Neuronal stem cell (in vitro differentiated cells): ENCODE measurements at regions not wholly inside any gene's neighbourhood (a gene's known extent, or its start where the extent isn't known, plus 50 kb on each side); places are given as distances from the start of the nearest gene placed in this dataset.
A peak's percentile ranks its signal among the peaks of the same experiment; 100 is the strongest.

Experiments
- DNase-seq: peaks from one replicate; pipeline ENCODE4 v3.0.0-alpha.2; 2013; ENCODE audit warnings: low spot score
- H2AFZ ChIP-seq: one replicate; pipeline ENCODE4 v1.6.1; 2013; ENCODE audit warnings: mild to moderate bottlenecking, low read length, inconsistent platforms
- H2AK5ac ChIP-seq: 2 replicates; pipeline ENCODE4 v1.6.1; 2013; ENCODE audit warnings: low read depth, mild to moderate bottlenecking, inconsistent platforms, low read length, moderate library complexity, mixed read lengths
- H2BK120ac ChIP-seq: 2 replicates; pipeline ENCODE4 v1.6.1; 2013; ENCODE audit warnings: low read depth, mild to moderate bottlenecking, inconsistent platforms, low read length, moderate library complexity, mixed read lengths
- H2BK12ac ChIP-seq: one replicate; pipeline ENCODE4 v1.6.1; 2013; ENCODE audit warnings: low read length, inconsistent platforms
- H2BK15ac ChIP-seq: 2 replicates; pipeline ENCODE4 v1.6.1; 2013; ENCODE audit warnings: mild to moderate bottlenecking, low read length, inconsistent platforms, mixed read lengths
- H2BK5ac ChIP-seq: one replicate; pipeline ENCODE4 v1.6.1; 2013; ENCODE audit warnings: inconsistent platforms, mild to moderate bottlenecking, low read length, moderate library complexity
- H3K14ac ChIP-seq: one replicate; pipeline ENCODE4 v1.6.1; 2013; ENCODE audit warnings: low read length, inconsistent platforms
- H3K18ac ChIP-seq: 2 replicates; pipeline ENCODE4 v1.6.1; 2013; ENCODE audit warnings: low read length, inconsistent platforms
- H3K23ac ChIP-seq: 2 replicates; pipeline ENCODE4 v1.6.1; 2013; ENCODE audit warnings: low read depth, mild to moderate bottlenecking, mixed read lengths, low read length, inconsistent platforms; ENCODE audit not compliant: poor library complexity
- H3K27ac ChIP-seq: replicated peaks from 3 replicates; pipeline ENCODE4 v1.5.1; 2013; ENCODE audit warnings: low read length, inconsistent platforms
- H3K27me3 ChIP-seq, 3 experiments: 2 replicates each; pipeline ENCODE4 v1.6.1; 2013; ENCODE audit warnings: low read length in 3 of 3, mild to moderate bottlenecking in 2 of 3, inconsistent platforms in 1 of 3, low read depth in 1 of 3, mixed read lengths in 1 of 3, moderate library complexity in 1 of 3; ENCODE audit not compliant: control insufficient read depth in 3 of 3, insufficient read depth in 3 of 3
- H3K36me3 ChIP-seq, 2 donors: replicated peaks in 1 of 2; 2 replicates each; pipeline ENCODE4 v1.6.1; 2013; ENCODE audit warnings: low read length in 2 of 2; ENCODE audit not compliant: control insufficient read depth in 2 of 2, insufficient read depth in 2 of 2
- H3K4ac ChIP-seq: 2 replicates; pipeline ENCODE4 v1.6.1; 2013; ENCODE audit warnings: inconsistent platforms, mild to moderate bottlenecking, low read length, moderate library complexity
- H3K4me1 ChIP-seq, 2 donors: 1 replicate in 1 of 2; 2 replicates in 1 of 2; pipeline ENCODE4 v1.6.1; 2013; ENCODE audit warnings: low read length in 2 of 2, low read depth in 1 of 2; ENCODE audit not compliant: control insufficient read depth in 2 of 2, insufficient read depth in 1 of 2
- H3K4me2 ChIP-seq: one replicate; pipeline ENCODE4 v1.6.1; 2013; ENCODE audit warnings: mild to moderate bottlenecking, low read length, inconsistent platforms; ENCODE audit not compliant: insufficient read depth, poor library complexity, severe bottlenecking
- H3K4me3 ChIP-seq, 2 donors: 2 replicates each; pipeline ENCODE4 v1.5.1; 2013; ENCODE audit warnings: low read length in 2 of 2, mild to moderate bottlenecking in 2 of 2, inconsistent platforms in 1 of 2, moderate library complexity in 1 of 2
- H3K79me1 ChIP-seq: one replicate; pipeline ENCODE4 v1.6.1; 2013; ENCODE audit warnings: low read depth, mild to moderate bottlenecking, inconsistent platforms, low read length, moderate library complexity
- H3K9ac ChIP-seq: one replicate; pipeline ENCODE4 v1.6.1; 2013; ENCODE audit warnings: mild to moderate bottlenecking, low read depth, low read length, inconsistent platforms; ENCODE audit not compliant: poor library complexity
- H3K9me3 ChIP-seq, 2 donors: replicated peaks in 1 of 2; 2 replicates each; pipeline versions ENCODE3 to v1.6.1; 2013; ENCODE audit warnings: low read length in 2 of 2, mild to moderate bottlenecking in 2 of 2, inconsistent platforms in 1 of 2, low read depth in 1 of 2, mixed read lengths in 1 of 2, moderate library complexity in 1 of 2; ENCODE audit not compliant: control insufficient read depth in 2 of 2, insufficient read depth in 1 of 2
- H4K8ac ChIP-seq: one replicate; pipeline ENCODE4 v1.6.1; 2013; ENCODE audit warnings: low read depth, mild to moderate bottlenecking, inconsistent platforms, low read length, moderate library complexity
- H4K91ac ChIP-seq: one replicate; pipeline ENCODE4 v1.6.1; 2013; ENCODE audit warnings: low read length, low read depth, mild to moderate bottlenecking, inconsistent platforms; ENCODE audit not compliant: poor library complexity
- WGBS, 2 donors: extraction: QIAGEN DNeasy Blood & Tissue Kit; methylation state at CpG; one replicate each; pipeline ENCODE4 v1.1.7; 2013; ENCODE audit warnings: missing lambda C conversion rate in 2 of 2, mixed read lengths in 1 of 2; ENCODE audit not compliant: insufficient read length in 2 of 2, insufficient replicate concordance in 1 of 2; ENCODE audit errors: extremely low coverage in 2 of 2; 5-methylcytosine and 5-hydroxymethylcytosine counted together

DNA sequence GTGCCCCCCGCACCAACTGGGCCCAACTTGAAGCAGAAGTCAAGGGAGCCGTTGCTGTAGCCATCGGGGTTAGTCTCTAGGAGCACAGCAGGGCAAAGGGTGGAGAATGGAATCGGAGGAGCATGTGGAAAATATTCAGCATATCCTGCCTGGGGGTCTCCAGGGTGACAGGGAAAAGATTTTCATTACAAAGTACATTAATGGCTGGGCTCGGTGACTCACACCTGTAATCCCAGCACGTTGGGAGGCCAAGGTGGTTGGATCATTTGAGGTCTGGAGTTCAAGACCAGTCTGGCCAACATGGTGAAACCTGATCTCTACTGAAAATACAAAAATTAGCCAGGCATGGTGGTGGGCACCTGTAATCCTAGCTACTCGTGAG lies 53.8 kb upstream of the ABLIM1 start:
- no peak overlapping the region for H2AK5ac ChIP-seq
- no CpG with 5 or more reads among the region's 7 CpGs for WGBS, 2 donors

DNA sequence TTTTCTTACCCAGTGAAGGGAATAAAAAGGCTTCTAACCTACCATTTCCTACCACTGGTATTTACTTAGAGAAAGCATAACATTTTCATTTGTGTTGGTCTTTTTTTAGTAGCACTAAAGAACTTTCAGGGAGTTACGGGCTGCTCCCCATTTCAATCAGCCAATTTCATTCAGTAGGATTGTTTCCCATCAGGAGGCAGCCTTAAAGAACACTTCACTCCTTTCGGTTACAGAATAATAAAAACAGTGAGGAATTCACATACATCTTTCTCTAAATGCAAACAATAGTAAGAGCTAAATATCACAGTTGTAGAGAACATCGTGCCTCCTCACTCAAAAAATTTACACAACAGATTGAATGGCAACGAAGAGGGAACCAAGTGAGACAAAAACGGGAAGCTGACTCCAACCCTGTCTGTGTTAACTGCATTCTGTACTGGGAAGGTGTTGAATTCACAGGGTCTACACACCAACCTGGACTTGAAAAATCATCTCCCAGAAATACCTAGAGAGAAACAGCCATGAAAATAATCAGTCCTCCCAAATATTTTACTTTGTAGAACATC lies 55.5 kb upstream of the ABLIM1 start:
- Histone ChIP-seq H3K23ac (no peak overlapping the region), H3K9ac (no peak overlapping the region), H3K4me1 (peaks cover 0 to 4% of the 10 kb centered on the region in 2 donors), H3K79me1 (no peaks in the 10 kb centered on the region), H3K36me3 (no peaks in the 10 kb centered on the region), H3K18ac (no peak overlapping the region), H3K4me2 (no peak overlapping the region), H2BK5ac (no peak overlapping the region), H3K9me3 (no peaks in the 10 kb centered on the region), H3K4ac (no peak overlapping the region), H3K14ac (no peak overlapping the region), H3K27ac (no peak overlapping the region), H2BK15ac (no peak overlapping the region), H4K91ac (no peak overlapping the region), H2BK12ac (no peak overlapping the region), H3K27me3 (peaks cover 0 to 10% (median 0%) of the 10 kb centered on the region in 3 experiments), H2AK5ac (no peak overlapping the region), H2AFZ (no peak overlapping the region), H4K8ac (no peak overlapping the region), H2BK120ac (no peak overlapping the region), H3K4me3 (no peak overlapping the region)
- WGBS, 2 donors: no CpG with 5 or more reads among the region's 5 CpGs
- DNase-seq: no peak

More for the DNA sequence above, 53.8 kb upstream of the ABLIM1 start:
- Histone ChIP-seq H2BK15ac (no peak overlapping the region), H3K4me1 (peaks cover 0 to 4% of the 10 kb centered on the region in 2 donors), H4K8ac (no peak overlapping the region), H3K36me3 (no peaks in the 10 kb centered on the region), H3K4me3 (no peak overlapping the region), H2BK5ac (no peak overlapping the region), H2BK12ac (no peak overlapping the region), H2BK120ac (no peak overlapping the region), H3K9me3 (no peaks in the 10 kb centered on the region), H3K79me1 (no peaks in the 10 kb centered on the region), H3K4ac (no peak overlapping the region), H3K18ac (peak overlapping the region; percentile 39), H3K9ac (no peak overlapping the region), H3K27me3 (peaks cover 0 to 10% (median 0%) of the 10 kb centered on the region in 3 experiments), H2AFZ (no peak overlapping the region), H3K14ac (no peak overlapping the region), H3K27ac (no peak overlapping the region), H3K4me2 (no peak overlapping the region), H4K91ac (no peak overlapping the region), H3K23ac (no peak overlapping the region)
- no peak for DNase-seq

DNA sequence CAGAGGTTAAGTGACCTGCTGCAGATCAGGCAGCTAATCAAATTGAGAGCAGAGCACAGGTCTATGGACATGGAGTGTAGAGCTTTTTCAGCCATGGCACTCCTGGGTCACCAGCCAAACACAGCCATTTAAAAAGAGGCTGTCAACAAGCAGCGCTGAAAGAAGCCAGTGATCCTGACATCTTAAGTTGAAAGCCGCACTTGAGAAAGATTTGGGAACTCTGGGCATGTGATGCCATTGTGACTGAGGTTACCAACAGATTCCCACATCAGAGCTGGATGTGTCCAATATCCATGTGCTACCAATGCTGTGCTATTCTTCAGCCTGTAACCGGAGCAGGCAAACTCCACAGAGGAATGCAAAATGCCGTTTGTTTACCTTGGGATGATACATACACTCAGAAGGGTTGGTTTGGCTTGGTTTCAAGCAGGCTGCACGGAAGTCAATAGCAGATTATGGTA lies 56.2 kb upstream of the ABLIM1 start:
- peaks cover 0 to 10% (median 0%) of the 10 kb centered on the region in 3 experiments for H3K27me3 ChIP-seq
- no peaks in the 10 kb centered on the region for H3K9me3 ChIP-seq
- H3K4me1 ChIP-seq: peaks cover 0 to 4% of the 10 kb centered on the region in 2 donors
- no peak overlapping the region for H4K8ac ChIP-seq
- no peak overlapping the region for H3K4me3 ChIP-seq
- no peak overlapping the region for H3K4ac ChIP-seq
- H2BK15ac ChIP-seq: no peak overlapping the region
- H4K91ac ChIP-seq: no peak overlapping the region
- no peak overlapping the region for H3K4me2 ChIP-seq
- no peaks in the 10 kb centered on the region for H3K79me1 ChIP-seq
- no peak overlapping the region for H2BK5ac ChIP-seq
- no peak overlapping the region for H3K23ac ChIP-seq
- H3K18ac ChIP-seq: no peak overlapping the region
- DNase-seq: no peak
- no peak overlapping the region for H2AFZ ChIP-seq
- H3K27ac ChIP-seq: no peak overlapping the region
- H2BK12ac ChIP-seq: no peak overlapping the region
- no peak overlapping the region for H2BK120ac ChIP-seq
- H3K9ac ChIP-seq: no peak overlapping the region
- WGBS, 2 donors: no CpG with 5 or more reads among the region's 5 CpGs
- H2AK5ac ChIP-seq: no peak overlapping the region
- H3K14ac ChIP-seq: no peak overlapping the region
- H3K36me3 ChIP-seq: no peaks in the 10 kb centered on the region

DNA sequence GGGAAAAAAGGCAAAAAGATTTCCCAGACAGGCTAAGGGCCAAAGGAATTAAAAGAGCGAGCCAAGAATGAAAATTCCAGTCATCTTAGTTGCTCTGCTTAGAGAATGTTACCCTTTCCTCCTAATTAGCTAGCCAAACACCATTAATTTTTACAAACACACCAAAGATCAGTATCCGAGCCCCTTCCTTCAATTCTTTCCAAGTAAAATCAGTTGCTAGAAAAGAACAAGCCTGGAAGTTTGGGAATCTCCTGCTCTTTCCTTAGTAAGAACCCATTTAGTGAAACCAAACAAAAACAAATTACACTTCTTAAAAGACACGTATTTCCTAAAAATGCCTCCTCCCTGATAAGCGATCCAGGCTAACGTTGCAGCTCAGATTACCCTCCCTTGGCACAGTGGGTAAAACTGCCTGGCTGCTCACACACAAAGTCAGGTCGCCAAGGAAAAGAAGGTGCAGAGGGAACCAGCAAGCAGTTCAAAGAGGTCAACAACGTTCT lies 57.1 kb upstream of the ABLIM1 start:
- Histone ChIP-seq H3K27me3 (peaks cover 0 to 10% (median 0%) of the 10 kb centered on the region in 3 experiments), H3K9ac (no peak overlapping the region), H4K91ac (no peak overlapping the region), H2BK120ac (no peak overlapping the region), H3K27ac (no peak overlapping the region), H3K4me1 (peaks cover 0 to 4% of the 10 kb centered on the region in 2 donors), H3K4ac (no peak overlapping the region), H3K79me1 (no peaks in the 10 kb centered on the region), H3K23ac (no peak overlapping the region), H2AFZ (no peak overlapping the region), H3K4me3 (no peak overlapping the region), H3K14ac (no peak overlapping the region), H2BK5ac (no peak overlapping the region), H2BK12ac (no peak overlapping the region), H2AK5ac (no peak overlapping the region), H3K36me3 (no peaks in the 10 kb centered on the region), H4K8ac (no peak overlapping the region), H3K18ac (no peak overlapping the region), H3K4me2 (no peak overlapping the region), H2BK15ac (no peak overlapping the region), H3K9me3 (no peaks in the 10 kb centered on the region)
- WGBS, 2 donors: no CpG with 5 or more reads among the region's 7 CpGs
- DNase-seq: no peak
